ENCODE measurements at regions not wholly inside any gene's neighbourhood (a gene's known extent, or its start where the extent isn't known, plus 50 kb on each side); places are given as distances from the start of the nearest gene placed in this dataset.

GRCh38 chr6:74115674-74116073 is 419.7 kb downstream of the CD109 start:
- TF ChIP-seq POLR2A (IDR thresholded peaks at IDR 0.05) (no peak), CTCF (IDR thresholded peaks at IDR 0.05) (no peak), POLR2AphosphoS5 (IDR thresholded peaks at IDR 0.05) (no peak)

Measured in breast epithelium (tissue), 3 donors.